CD4-positive, alpha-beta T cell treated with Interleukin-21 for 1 hour (primary cell): ENCODE measurements at regions not wholly inside any gene's neighbourhood (a gene's known extent, or its start where the extent isn't known, plus 50 kb on each side); places are given as distances from the start of the nearest gene placed in this dataset.

Experiments
- DNase-seq: peaks from one replicate; pipeline ENCODE4 v3.0.0-alpha.2; 2020

- DNase-seq, result no peak
These were observed 114.6 kb downstream of the PAX1 start for GRCh38 chr20:21820045-21820444.

GRCh38 chr20:21812379-21812778 is 106.9 kb downstream of the PAX1 start:
- DNase-seq, result no peak

- no peak for DNase-seq
These were observed 104.6 kb downstream of the PAX1 start for GRCh38 chr20:21809961-21810523.

- DNase-seq, result no peak
These were observed 103.6 kb downstream of the PAX1 start for GRCh38 chr20:21808863-21809664.

- DNase-seq, result no peak
These were observed 102.7 kb downstream of the PAX1 start for GRCh38 chr20:21808139-21808538.

GRCh38 chr20:21804802-21805201 is 99.3 kb downstream of the PAX1 start:
- no peak for DNase-seq

- DNase-seq, result no peak
These were observed 95.7 kb downstream of the PAX1 start for GRCh38 chr20:21801193-21801592.

GRCh38 chr20:21798384-21798783 is 92.9 kb downstream of the PAX1 start:
- DNase-seq, result no peak

GRCh38 chr20:21796059-21796458 is 90.6 kb downstream of the PAX1 start:
- no peak for DNase-seq

GRCh38 chr20:21788082-21788481 is 82.6 kb downstream of the PAX1 start:
- DNase-seq, result no peak

- no peak for DNase-seq
These were observed 76.1 kb downstream of the PAX1 start for GRCh38 chr20:21781446-21782075.

GRCh38 chr20:21780528-21780927 is 75.1 kb downstream of the PAX1 start:
- no peak for DNase-seq
